ENCODE measurements at regions not wholly inside any gene's neighbourhood (a gene's known extent, or its start where the extent isn't known, plus 50 kb on each side); places are given as distances from the start of the nearest gene placed in this dataset.

- TF ChIP-seq CTCF (IDR thresholded peaks at IDR 0.05), result no peak
- no peak for TF ChIP-seq POLR2AphosphoS5 (IDR thresholded peaks at IDR 0.05)
Observed at GRCh38 chr6:11391934-11392777, 145.4 kb upstream of the TMEM170B start.
